G401.6 (cell line): ENCODE measurements at regions not wholly inside any gene's neighbourhood (a gene's known extent, or its start where the extent isn't known, plus 50 kb on each side); places are given as distances from the start of the nearest gene placed in this dataset.
A peak's percentile ranks its signal among the peaks of the same experiment; 100 is the strongest.

Experiments
- FAIRE-seq: peaks from 2 replicates; lab custom pipeline; 2012; peaks lifted over from hg19 to GRCh38; lab: Jason Lieb, UNC

GRCh38 chr7:26489906-26490639 is 198.4 kb downstream of the SNX10 start:
- no peak for FAIRE-seq

GRCh38 chr7:26490640-26491624 is 199.3 kb downstream of the SNX10 start:
- no peak for FAIRE-seq

GRCh38 chr7:26492816-26493215 is 201.2 kb downstream of the SNX10 start:
- FAIRE-seq = no peak

- FAIRE-seq = no peak
These were observed 202.2 kb downstream of the SNX10 start for GRCh38 chr7:26493737-26494428.

GRCh38 chr7:26495569-26495968 is 203.9 kb downstream of the SNX10 start:
- no peak for FAIRE-seq

GRCh38 chr7:26497801-26498596 is 206.3 kb downstream of the SNX10 start:
- FAIRE-seq = no peak

GRCh38 chr7:26499315-26499897 is 207.7 kb downstream of the SNX10 start:
- no peak for FAIRE-seq

GRCh38 chr7:26500749-26501352 is 209.2 kb downstream of the SNX10 start:
- FAIRE-seq = peak; percentile 97

GRCh38 chr7:26504411-26505120 is 212.9 kb downstream of the SNX10 start:
- FAIRE-seq = no peak

- FAIRE-seq = no peak
These were observed 214.5 kb downstream of the SNX10 start for GRCh38 chr7:26506196-26506595.

GRCh38 chr7:26507108-26507987 is 215.7 kb downstream of the SNX10 start:
- FAIRE-seq = no peak

GRCh38 chr7:26508481-26508880 is 216.8 kb downstream of the SNX10 start:
- no peak for FAIRE-seq

GRCh38 chr7:26508917-26509316 is 217.3 kb downstream of the SNX10 start:
- FAIRE-seq = no peak

- peak; percentile 25 for FAIRE-seq
These were observed 218.7 kb downstream of the SNX10 start for GRCh38 chr7:26510231-26510957.

- FAIRE-seq = no peak
These were observed 220.2 kb downstream of the SNX10 start for GRCh38 chr7:26511866-26512265.

GRCh38 chr7:26512737-26513136 is 221.1 kb downstream of the SNX10 start:
- FAIRE-seq = no peak

- FAIRE-seq = no peak
These were observed 222.3 kb downstream of the SNX10 start for GRCh38 chr7:26513948-26514347.

- FAIRE-seq = no peak
These were observed 223.0 kb downstream of the SNX10 start for GRCh38 chr7:26514633-26515032.
